Fibroblast of pulmonary artery (primary cell): ENCODE measurements at regions not wholly inside any gene's neighbourhood (a gene's known extent, or its start where the extent isn't known, plus 50 kb on each side); places are given as distances from the start of the nearest gene placed in this dataset.

Experiments used
- DNase-seq: peaks from one replicate; pipeline ENCODE4 v3.0.0-alpha.2; 2010; ENCODE audit warnings: low read depth
- H3K4me3 ChIP-seq: replicated peaks from 2 replicates; pipeline ENCODE4 v1.5.1; 2011; ENCODE audit warnings: low read depth, mild to moderate bottlenecking, control low read depth, low read length, moderate library complexity
- CTCF ChIP-seq: IDR thresholded peaks from 2 replicates; pipeline ENCODE4 v1.5.1; 2011; ENCODE audit warnings: mild to moderate bottlenecking, control low read depth, low read length, inconsistent platforms; ENCODE audit errors: missing control alignments

DNA sequence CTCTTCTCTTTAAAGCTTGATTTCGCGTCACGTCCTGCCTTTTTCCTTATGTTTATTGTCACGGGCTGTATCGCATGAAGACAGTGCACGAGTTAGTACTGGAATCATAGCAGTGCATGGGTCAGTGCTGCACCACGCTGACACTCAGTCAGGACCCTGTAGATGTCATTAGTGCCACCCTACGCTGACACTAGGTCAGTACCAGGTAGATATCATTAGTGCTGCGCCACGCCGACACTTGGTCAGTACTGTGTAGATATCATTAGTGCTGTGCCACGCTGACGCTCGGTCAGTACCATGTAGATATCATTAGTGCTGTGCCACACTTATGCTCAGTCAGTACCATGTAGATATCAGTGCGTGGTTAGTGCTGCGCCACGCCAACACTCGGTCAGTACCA lies 106.2 kb upstream of the ZNF469 start:
- no peak for TF ChIP-seq CTCF
- H3K4me3 ChIP-seq = no peak overlapping the region
- no peak for DNase-seq

- no peak for TF ChIP-seq CTCF
- no peak for DNase-seq
- H3K4me3 ChIP-seq = no peak overlapping the region
Observed at GRCh38 chr16:88279998-88280397, 102.8 kb upstream of the ZNF469 start.

- no peak overlapping the region for H3K4me3 ChIP-seq
- DNase-seq = no peak
- no peak for TF ChIP-seq CTCF
Observed at GRCh38 chr16:88281858-88282563, 100.7 kb upstream of the ZNF469 start.

- no peak overlapping the region for H3K4me3 ChIP-seq
- no peak for TF ChIP-seq CTCF
- DNase-seq = peak; percentile 20
Observed at GRCh38 chr16:88282564-88283395, 100.0 kb upstream of the ZNF469 start.

GRCh38 chr16:88283596-88283995 lies 99.2 kb upstream of the ZNF469 start:
- no peak overlapping the region for H3K4me3 ChIP-seq
- DNase-seq = no peak
- TF ChIP-seq CTCF = no peak

DNA sequence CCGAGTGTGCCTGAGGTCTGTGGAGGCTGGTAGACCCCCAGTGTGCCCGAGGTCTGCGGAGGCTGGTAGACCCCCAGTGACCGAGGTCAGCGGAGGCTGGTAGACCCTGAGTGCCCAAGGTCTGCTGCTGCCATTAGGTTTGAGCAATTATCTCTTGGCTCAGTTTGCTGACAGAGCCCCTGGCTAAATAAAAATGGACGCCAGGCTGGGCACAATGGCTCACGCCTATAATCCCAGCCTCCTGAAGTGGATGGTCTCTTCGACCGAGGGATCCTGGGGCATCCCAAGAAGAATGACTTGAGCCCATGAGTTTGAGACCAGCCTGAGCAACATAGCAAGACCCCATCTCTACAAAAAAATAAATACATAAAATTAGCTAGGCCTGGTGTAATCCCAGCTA lies 98.7 kb upstream of the ZNF469 start:
- no peak for TF ChIP-seq CTCF
- H3K4me3 ChIP-seq = no peak overlapping the region
- DNase-seq = no peak
